SK-N-MC (cell line): ENCODE measurements at regions not wholly inside any gene's neighbourhood (a gene's known extent, or its start where the extent isn't known, plus 50 kb on each side); places are given as distances from the start of the nearest gene placed in this dataset.

Source experiments
- DNase-seq: peaks from one replicate; pipeline ENCODE4 v3.0.0-alpha.2; 2011; ENCODE audit warnings: low read depth, low spot score
- H3K27ac ChIP-seq: fragments of 200-600 bp; sonication (generic); 2 replicates; pipeline ENCODE4 v1.5.1; 2016; ENCODE audit warnings: mixed run types
- H3K36me3 ChIP-seq: fragments of 200-600 bp; sonication (generic); 2 replicates; pipeline ENCODE4 v1.6.1; 2017; ENCODE audit warnings: antibody characterized with exemption, low read length, mixed read lengths; ENCODE audit not compliant: insufficient read depth
- H3K4me3 ChIP-seq: fragments of 200-600 bp; sonication (generic); 2 replicates; pipeline ENCODE4 v1.5.1; 2016
- H3K9ac ChIP-seq: fragments of 200-600 bp; sonication (generic); 2 replicates; pipeline ENCODE4 v1.8.0; 2017; ENCODE audit warnings: mixed run types, mixed read lengths; ENCODE audit not compliant: insufficient read length
- H3K9me3 ChIP-seq: fragments of 200-600 bp; sonication (generic); 2 replicates; pipeline ENCODE4 v1.6.1; 2017; ENCODE audit warnings: low read depth, mild to moderate bottlenecking, antibody characterized with exemption, low read length, moderate library complexity, mixed read lengths
- EZH2 ChIP-seq: fragments of 200-600 bp; sonication (generic); IDR thresholded peaks from one replicate; pipeline ENCODE4 v1.6.1; 2017; ENCODE audit warnings: antibody characterized with exemption
- FOXP2 ChIP-seq: optimal IDR thresholded peaks from 2 replicates; pipeline ENCODE3; 2011; ENCODE audit warnings: mild to moderate bottlenecking, moderate library complexity; ENCODE audit not compliant: insufficient read depth; ENCODE audit errors: extremely low read length, control extremely low read depth
- POLR2AphosphoS5 ChIP-seq: IDR thresholded peaks from 2 replicates; pipeline ENCODE4 v1.6.1; 2012; ENCODE audit warnings: mild to moderate bottlenecking, low read depth, low read length, borderline replicate concordance

DNA sequence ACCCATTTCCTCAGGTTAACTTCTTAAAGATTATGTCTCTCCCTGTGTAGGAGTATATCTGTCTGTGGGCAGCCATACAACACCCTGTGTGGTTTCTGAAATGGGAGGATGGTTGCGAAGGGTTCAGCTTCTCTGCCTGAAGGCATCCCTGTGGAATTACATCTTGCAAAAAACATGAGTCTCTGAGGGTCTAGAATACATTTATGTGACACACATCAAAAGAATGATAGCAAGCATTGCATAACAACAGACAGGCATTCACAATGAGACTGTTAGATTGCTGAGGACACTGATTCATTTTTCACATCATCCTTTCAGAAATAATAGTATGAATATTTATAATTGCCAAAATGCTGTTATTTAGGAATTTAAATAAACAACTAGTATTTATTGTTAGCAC lies 670.9 kb downstream of the HTR1B start:
- H3K9me3 ChIP-seq, result no peaks in the 10 kb centered on the region
- H3K27ac ChIP-seq, result no peak overlapping the region
- H3K36me3 ChIP-seq, result no peaks in the 10 kb centered on the region
- H3K9ac ChIP-seq, result no peak overlapping the region
- DNase-seq, result no peak
- H3K4me3 ChIP-seq, result no peak overlapping the region
- TF ChIP-seq FOXP2 (no peak), POLR2AphosphoS5 (no peak), EZH2 (no peak)

DNA sequence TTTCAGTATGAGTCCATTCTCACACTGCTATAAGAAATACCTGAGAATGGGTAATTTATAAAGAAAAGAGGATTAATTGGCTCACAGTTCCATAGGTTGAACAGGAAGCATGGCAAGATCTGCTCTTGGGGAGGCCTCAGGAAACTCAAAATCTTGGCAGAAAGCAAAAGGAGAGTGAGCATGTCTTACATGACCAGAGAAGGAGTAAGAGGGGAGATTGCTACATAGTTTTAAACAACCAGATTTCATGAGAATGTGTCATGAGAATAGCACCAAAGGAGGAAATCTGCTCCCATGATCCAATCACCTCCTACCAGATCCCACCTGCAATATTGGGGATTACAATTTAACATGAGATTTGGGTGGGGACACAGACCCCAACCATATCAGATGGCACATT lies 672.4 kb downstream of the HTR1B start:
- TF ChIP-seq EZH2 (no peak), POLR2AphosphoS5 (no peak), FOXP2 (no peak)
- H3K27ac ChIP-seq, result no peak overlapping the region

DNA sequence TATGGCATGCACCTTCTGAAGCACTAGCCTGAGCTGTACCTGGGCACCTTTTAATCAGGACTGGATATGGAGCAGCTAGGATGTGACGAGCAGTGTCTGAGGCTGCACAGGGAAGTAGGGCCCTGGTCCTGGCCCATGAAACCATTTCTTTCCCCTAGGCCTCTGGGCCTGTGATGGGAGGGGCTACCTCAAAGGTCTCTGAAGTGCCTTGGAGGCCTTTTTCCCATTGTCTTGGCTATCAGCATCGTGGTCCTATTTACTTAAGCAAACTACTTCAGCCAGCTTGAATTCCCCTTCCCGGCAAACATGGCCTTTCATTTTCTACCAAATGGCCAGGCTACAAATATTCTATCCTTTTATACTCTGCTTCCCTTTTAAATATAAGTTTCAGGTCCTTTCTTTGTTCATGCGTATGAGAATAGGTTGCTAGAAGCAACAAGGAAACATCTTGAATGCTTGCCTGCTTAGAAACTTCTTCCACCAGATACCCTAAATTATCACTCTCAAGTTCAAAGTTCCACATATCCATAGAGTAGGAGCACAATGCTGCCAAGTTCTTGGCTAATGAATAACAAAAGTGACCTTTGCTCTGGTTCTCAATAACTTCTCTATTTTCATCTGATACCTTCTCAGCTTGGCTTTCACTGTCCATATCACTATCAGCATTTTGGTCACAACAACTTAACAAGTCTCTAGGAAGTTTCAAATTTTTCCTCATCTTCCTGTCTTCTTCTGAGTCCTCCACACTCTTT lies 673.1 kb downstream of the HTR1B start:
- TF ChIP-seq POLR2AphosphoS5 (no peak), EZH2 (no peak), FOXP2 (no peak)
- no peak for DNase-seq
- Histone ChIP-seq H3K9me3 (no peaks in the 10 kb centered on the region), H3K4me3 (no peak overlapping the region), H3K36me3 (no peaks in the 10 kb centered on the region), H3K9ac (no peak overlapping the region), H3K27ac (no peak overlapping the region)

More for the DNA sequence above, 672.4 kb downstream of the HTR1B start:
- no peak overlapping the region for H3K9ac ChIP-seq
- no peaks in the 10 kb centered on the region for H3K36me3 ChIP-seq
- no peak for DNase-seq
- H3K4me3 ChIP-seq, result no peak overlapping the region
- H3K9me3 ChIP-seq, result no peaks in the 10 kb centered on the region

DNA sequence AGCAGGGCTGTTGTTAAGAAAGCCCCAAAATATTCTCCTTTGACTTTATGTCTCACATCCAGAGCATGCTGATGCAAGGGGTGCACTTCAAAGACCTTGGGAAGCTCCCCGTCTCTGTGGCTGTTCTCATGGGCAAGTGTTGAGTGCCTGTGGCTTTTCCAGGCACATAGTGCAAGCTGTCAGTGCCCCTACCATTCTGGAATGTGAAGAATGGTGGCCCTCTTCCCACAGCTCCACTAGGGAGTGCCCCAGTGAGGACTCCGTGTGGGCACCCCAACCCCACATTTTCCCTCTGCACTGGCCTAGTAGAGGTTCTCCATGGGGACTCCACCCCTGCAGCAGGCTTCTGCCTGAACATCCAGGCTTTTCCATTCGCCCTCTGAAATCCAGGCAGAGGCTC lies 673.7 kb downstream of the HTR1B start:
- H3K27ac ChIP-seq, result no peak overlapping the region
- no peak for DNase-seq

DNA sequence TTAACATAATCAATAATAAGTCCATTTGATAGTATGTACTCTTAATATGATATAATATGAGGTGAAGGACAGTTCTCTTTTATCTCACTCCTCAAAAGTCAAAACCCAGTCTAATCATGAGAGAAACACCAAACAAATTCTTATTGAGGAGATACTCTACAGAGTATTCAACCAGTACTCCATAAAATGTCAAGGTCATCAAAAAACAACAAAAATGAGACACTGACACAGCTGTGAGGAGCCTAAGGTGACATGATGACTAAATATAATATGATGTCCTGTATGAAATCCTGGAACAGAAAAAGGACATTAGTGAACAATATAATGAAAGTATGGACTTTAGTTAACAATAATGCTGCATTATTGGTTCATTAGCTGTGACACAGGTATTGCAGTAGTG lies 675.1 kb downstream of the HTR1B start:
- Histone ChIP-seq H3K9me3 (no peaks in the 10 kb centered on the region), H3K36me3 (no peaks in the 10 kb centered on the region), H3K27ac (no peak overlapping the region), H3K9ac (no peak overlapping the region), H3K4me3 (no peak overlapping the region)
- TF ChIP-seq EZH2 (no peak), FOXP2 (no peak), POLR2AphosphoS5 (no peak)
- DNase-seq, result no peak

More for the DNA sequence above, 673.7 kb downstream of the HTR1B start:
- H3K36me3 ChIP-seq, result no peaks in the 10 kb centered on the region
- TF ChIP-seq FOXP2 (no peak), EZH2 (no peak)
- no peak overlapping the region for H3K9ac ChIP-seq
- no peaks in the 10 kb centered on the region for H3K9me3 ChIP-seq
- no peak overlapping the region for H3K4me3 ChIP-seq

DNA sequence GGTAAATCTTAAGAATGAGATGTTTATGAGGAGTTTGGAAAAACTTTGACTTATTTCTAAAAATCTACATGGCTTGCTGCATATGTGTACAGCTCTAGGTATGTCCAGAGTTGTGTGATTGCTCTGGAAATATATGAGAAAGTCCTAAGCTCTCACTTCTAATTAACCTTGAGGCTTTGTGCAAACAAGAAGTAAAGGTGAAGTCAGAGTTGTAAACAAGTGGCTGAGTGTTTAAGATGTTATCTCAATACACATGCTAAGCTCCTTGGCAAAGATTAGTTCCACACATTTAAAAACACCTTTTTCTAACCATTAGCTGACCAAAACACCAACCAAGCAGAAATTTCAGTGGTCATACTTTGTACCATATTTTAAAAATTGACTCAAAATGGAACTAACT lies 684.2 kb downstream of the HTR1B start:
- no peak overlapping the region for H3K4me3 ChIP-seq
- no peak overlapping the region for H3K27ac ChIP-seq
- H3K36me3 ChIP-seq, result no peaks in the 10 kb centered on the region
- no peaks in the 10 kb centered on the region for H3K9me3 ChIP-seq
- TF ChIP-seq EZH2 (no peak), POLR2AphosphoS5 (no peak), FOXP2 (no peak)
- no peak overlapping the region for H3K9ac ChIP-seq
- no peak for DNase-seq

DNA sequence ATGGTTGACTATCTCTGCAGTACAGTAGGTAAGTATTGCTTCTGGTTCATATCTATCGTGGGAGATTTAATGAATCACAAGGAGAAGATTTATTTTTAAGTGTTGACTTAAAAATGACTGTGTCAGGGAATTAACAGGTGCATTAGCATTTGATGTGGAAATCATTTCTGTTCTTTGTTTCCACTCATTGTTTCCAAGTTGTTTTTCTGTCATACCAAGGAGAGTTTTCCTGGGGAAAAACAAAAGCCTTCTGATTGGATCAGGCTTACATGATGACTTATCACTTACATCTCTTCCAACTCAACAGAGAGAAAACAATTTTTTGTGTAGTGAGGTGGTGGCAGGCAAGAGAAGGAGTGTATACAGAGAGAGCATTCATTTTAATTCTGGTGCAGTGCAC lies 686.4 kb downstream of the HTR1B start:
- TF ChIP-seq FOXP2 (no peak), POLR2AphosphoS5 (no peak), EZH2 (no peak)
- H3K27ac ChIP-seq, result no peak overlapping the region
- DNase-seq, result no peak
- H3K9me3 ChIP-seq, result no peaks in the 10 kb centered on the region
- no peak overlapping the region for H3K4me3 ChIP-seq
- H3K36me3 ChIP-seq, result no peaks in the 10 kb centered on the region
- no peak overlapping the region for H3K9ac ChIP-seq

DNA sequence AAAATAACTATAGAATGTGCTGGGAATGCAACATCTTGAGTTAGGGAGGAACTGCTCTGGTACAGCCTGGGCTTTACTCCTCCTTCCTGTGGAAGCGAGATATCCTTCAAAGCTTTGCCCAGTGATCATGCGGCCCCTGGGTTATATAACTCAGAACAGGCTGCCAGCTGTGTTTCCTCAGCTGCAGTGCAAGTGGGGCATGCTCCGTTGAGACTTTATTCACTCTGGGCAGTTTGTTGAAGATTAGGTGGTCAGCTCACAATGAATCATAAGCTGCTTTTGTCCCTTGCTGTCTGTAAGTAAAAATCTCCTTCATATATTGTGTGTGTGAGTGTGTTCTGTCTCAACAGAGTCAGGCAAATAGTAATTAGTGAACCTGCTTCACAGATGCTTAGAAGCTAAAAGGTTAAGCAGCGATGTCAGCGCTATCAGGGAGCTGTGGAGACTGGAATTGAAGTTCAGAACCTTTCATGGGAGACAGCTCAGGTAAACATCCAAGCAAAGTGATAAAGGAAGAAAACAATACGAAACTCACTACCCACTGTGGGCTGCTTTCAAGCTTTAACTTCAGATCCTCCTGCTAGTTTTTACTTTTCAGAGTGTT lies 688.4 kb downstream of the HTR1B start:
- Histone ChIP-seq H3K27ac (no peak overlapping the region), H3K9me3 (no peaks in the 10 kb centered on the region), H3K4me3 (no peak overlapping the region), H3K36me3 (no peaks in the 10 kb centered on the region), H3K9ac (no peak overlapping the region)
- no peak for DNase-seq
- TF ChIP-seq EZH2 (no peak), POLR2AphosphoS5 (no peak), FOXP2 (no peak)
